H9 (cell line): ENCODE measurements at regions not wholly inside any gene's neighbourhood (a gene's known extent, or its start where the extent isn't known, plus 50 kb on each side); places are given as distances from the start of the nearest gene placed in this dataset.

Experiments used
- DNase-seq: peaks from one replicate; pipeline ENCODE4 v3.0.0-alpha.2; 2017
- H2AFZ ChIP-seq: one replicate; pipeline ENCODE4 v1.6.1; 2013; ENCODE audit warnings: mild to moderate bottlenecking, low read length, control low read depth, moderate library complexity
- H2AK5ac ChIP-seq: 2 replicates; pipeline ENCODE4 v1.6.1; 2013; ENCODE audit warnings: low read length, control low read depth, mixed read lengths; ENCODE audit not compliant: insufficient read length
- H2BK120ac ChIP-seq: one replicate; pipeline ENCODE4 v1.6.1; 2013; ENCODE audit warnings: low read depth, mild to moderate bottlenecking, low read length, control low read depth, inconsistent platforms; ENCODE audit not compliant: poor library complexity, severe bottlenecking
- H2BK12ac ChIP-seq: 2 replicates; pipeline ENCODE4 v1.6.1; 2013; ENCODE audit warnings: low read length, control low read depth, mixed read lengths, low read depth; ENCODE audit not compliant: insufficient read length
- H2BK15ac ChIP-seq: 2 replicates; pipeline ENCODE4 v1.6.1; 2013; ENCODE audit warnings: low read depth, low read length, control low read depth
- H2BK20ac ChIP-seq: one replicate; pipeline ENCODE4 v1.6.1; 2013; ENCODE audit warnings: low read depth, mild to moderate bottlenecking, low read length, control low read depth, inconsistent platforms; ENCODE audit not compliant: poor library complexity, severe bottlenecking
- H2BK5ac ChIP-seq: 2 replicates; pipeline ENCODE4 v1.6.1; 2013; ENCODE audit warnings: low read length, control low read depth, mixed read lengths; ENCODE audit not compliant: insufficient read length
- H3K14ac ChIP-seq: 2 replicates; pipeline ENCODE4 v1.6.1; 2013; ENCODE audit warnings: low read length, control low read depth; ENCODE audit not compliant: insufficient read depth
- H3K18ac ChIP-seq: 2 replicates; pipeline ENCODE4 v1.6.1; 2013; ENCODE audit warnings: low read depth, mild to moderate bottlenecking, mixed read lengths, low read length, control low read depth; ENCODE audit not compliant: insufficient read length
- H3K23ac ChIP-seq: 2 replicates; pipeline ENCODE4 v1.6.1; 2013; ENCODE audit warnings: low read length, control low read depth, mixed read lengths, low read depth; ENCODE audit not compliant: insufficient read length
- H3K23me2 ChIP-seq: 2 replicates; pipeline ENCODE4 v1.6.1; 2013; ENCODE audit warnings: low read depth, mild to moderate bottlenecking, mixed read lengths, low read length, control low read depth; ENCODE audit not compliant: insufficient read length, poor library complexity, severe bottlenecking
- H3K27ac ChIP-seq: 2 replicates; pipeline ENCODE4 v1.5.1; 2013; ENCODE audit warnings: low read length, control low read depth, mixed read lengths, low read depth; ENCODE audit not compliant: insufficient read length
- H3K27me3 ChIP-seq: 2 replicates; pipeline ENCODE4 v1.6.1; 2013; ENCODE audit warnings: low read length, control low read depth, inconsistent platforms; ENCODE audit not compliant: insufficient read depth
- H3K4ac ChIP-seq: 2 replicates; pipeline ENCODE4 v1.6.1; 2013; ENCODE audit warnings: low read depth, mild to moderate bottlenecking, control low read depth, inconsistent platforms, low read length, moderate library complexity
- H3K4me1 ChIP-seq: 2 replicates; pipeline ENCODE4 v1.6.1; 2013; ENCODE audit warnings: low read length, control low read depth, inconsistent platforms; ENCODE audit not compliant: insufficient read depth
- H3K4me2 ChIP-seq: 2 replicates; pipeline ENCODE4 v1.6.1; 2013; ENCODE audit warnings: low read length, control low read depth, mixed read lengths; ENCODE audit not compliant: insufficient read length, insufficient read depth
- H3K56ac ChIP-seq: 2 replicates; pipeline ENCODE4 v1.6.1; 2013; ENCODE audit warnings: low read depth, mild to moderate bottlenecking, mixed read lengths, low read length, control low read depth; ENCODE audit not compliant: insufficient read length
- H3K79me1 ChIP-seq: 2 replicates; pipeline ENCODE4 v1.6.1; 2013; ENCODE audit warnings: low read depth, mild to moderate bottlenecking, moderate library complexity, low read length, control low read depth, inconsistent platforms; ENCODE audit not compliant: insufficient read depth, poor library complexity, severe bottlenecking
- H3K79me2 ChIP-seq: 2 replicates; pipeline ENCODE4 v1.6.1; 2013; ENCODE audit warnings: low read length, control low read depth, inconsistent platforms; ENCODE audit not compliant: insufficient read depth
- H3K9ac ChIP-seq: 2 replicates; pipeline ENCODE4 v1.6.1; 2013; ENCODE audit warnings: low read length, control low read depth, mixed read lengths; ENCODE audit not compliant: insufficient read length; ENCODE audit errors: extremely low read depth
- H3K9me3 ChIP-seq: one replicate; pipeline ENCODE4 v1.6.1; 2013; ENCODE audit warnings: low read depth, low read length, inconsistent platforms; ENCODE audit not compliant: control insufficient read depth
- H3T11ph ChIP-seq: one replicate; pipeline ENCODE4 v1.6.1; 2013; ENCODE audit warnings: mild to moderate bottlenecking, low read length, control low read depth, inconsistent platforms
- H4K20me1 ChIP-seq: one replicate; pipeline ENCODE4 v1.6.1; 2013; ENCODE audit not compliant: control insufficient read depth, insufficient read length, insufficient read depth
- H4K5ac ChIP-seq: 2 replicates; pipeline ENCODE4 v1.6.1; 2013; ENCODE audit warnings: low read depth, mild to moderate bottlenecking, mixed read lengths, low read length, control low read depth; ENCODE audit not compliant: insufficient read length
- H4K8ac ChIP-seq: replicated peaks from 2 replicates; pipeline ENCODE4 v1.6.1; 2013; ENCODE audit warnings: low read length, control low read depth, mixed read lengths, low read depth; ENCODE audit not compliant: insufficient read length
- H4K91ac ChIP-seq: 2 replicates; pipeline ENCODE4 v1.6.1; 2013; ENCODE audit warnings: low read depth, mild to moderate bottlenecking, moderate library complexity, mixed read lengths, low read length, control low read depth; ENCODE audit not compliant: insufficient read length
- H3K27ac Mint-ChIP-seq, 3 experiments: 2 replicates in 2 of 3; 3 replicates in 1 of 3; pipeline ENCODE4 v1.8.0; 2020 to 2021; ENCODE audit warnings: mixed read lengths in 3 of 3, mild to moderate bottlenecking in 1 of 3, moderate library complexity in 1 of 3
- H3K27me3 Mint-ChIP-seq: 2 replicates; pipeline ENCODE4 v1.8.0; 2021; ENCODE audit warnings: low read depth, mild to moderate bottlenecking, moderate library complexity, mixed read lengths
- H3K36me3 Mint-ChIP-seq, 3 experiments: 2 replicates in 2 of 3; 3 replicates in 1 of 3; pipeline ENCODE4 v1.8.0; 2020 to 2021; ENCODE audit warnings: low read depth in 3 of 3, mixed read lengths in 3 of 3; ENCODE audit not compliant: insufficient read depth in 1 of 3
- H3K4me1 Mint-ChIP-seq, 2 experiments: 2 replicates each; pipeline ENCODE4 v1.8.0; 2020; ENCODE audit warnings: mixed read lengths in 2 of 2
- H3K4me3 Mint-ChIP-seq, 2 experiments: 2 replicates in 1 of 2; 3 replicates in 1 of 2; pipeline ENCODE4 v1.8.0; 2020 to 2021; ENCODE audit warnings: mild to moderate bottlenecking in 2 of 2, mixed read lengths in 2 of 2, moderate library complexity in 1 of 2
- H3K9me3 Mint-ChIP-seq, 2 experiments: 2 replicates in 1 of 2; 3 replicates in 1 of 2; pipeline ENCODE4 v1.8.0; 2020; ENCODE audit warnings: mild to moderate bottlenecking in 2 of 2, mixed read lengths in 2 of 2, moderate library complexity in 1 of 2
- CTCF ChIP-seq: fragments of 200-600 bp; sonication (generic); conservative IDR thresholded peaks from 3 replicates; pipeline ENCODE4 v1.8.0; 2021; ENCODE audit warnings: antibody characterized with exemption, mild to moderate bottlenecking
- WGBS: extraction: QIAGEN DNeasy Blood & Tissue Kit; methylation state at CpG from one replicate; pipeline ENCODE4 v1.1.7; 2013; ENCODE audit warnings: missing lambda C conversion rate, low lambda C conversion rate, mixed read lengths; ENCODE audit not compliant: insufficient read length; ENCODE audit errors: extremely low coverage; 5-methylcytosine and 5-hydroxymethylcytosine counted together

DNA sequence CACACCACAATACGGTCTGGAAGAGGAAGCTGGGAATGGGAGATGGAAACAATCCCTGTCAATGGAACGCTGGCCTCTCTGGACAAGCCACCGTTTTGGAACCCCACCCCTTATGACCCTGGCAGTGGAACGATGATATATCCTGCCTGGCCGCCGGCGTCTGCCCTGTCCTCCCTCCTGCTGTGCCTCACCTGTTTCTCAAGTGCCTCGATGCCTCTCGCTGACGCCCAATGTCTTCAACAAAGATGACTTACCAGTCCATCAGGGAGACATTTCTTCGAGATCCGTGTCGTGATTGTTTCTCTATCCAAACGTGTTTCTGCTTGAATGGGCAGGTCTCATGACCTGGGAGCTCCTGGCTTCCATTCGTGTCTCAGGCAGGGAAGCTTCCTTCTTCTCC is 476.5 kb downstream of the SPATA31A7 start:
- H3K4ac ChIP-seq: no peak overlapping the region
- peaks cover 20 to 31% (median 23%) of the 10 kb centered on the region in 3 experiments for H3K36me3 Mint-ChIP-seq
- no peak overlapping the region for H3K18ac ChIP-seq
- no peak overlapping the region for H3K9ac ChIP-seq
- H2BK120ac ChIP-seq: no peak overlapping the region
- peak; percentile 1 for DNase-seq
- WGBS: no CpG with 5 or more reads among the region's 15 CpGs
- no peak overlapping the region for H2AK5ac ChIP-seq
- no peak overlapping the region for H2BK20ac ChIP-seq
- H2AFZ ChIP-seq: no peak overlapping the region
- peaks cover 4% of the 10 kb centered on the region for H3K27me3 Mint-ChIP-seq
- H2BK5ac ChIP-seq: no peak overlapping the region
- H3K4me1 ChIP-seq: no peaks in the 10 kb centered on the region
- no peak overlapping the region for H4K91ac ChIP-seq
- no peak overlapping the region for H4K8ac ChIP-seq
- no peaks in the 10 kb centered on the region for H3K27me3 ChIP-seq
- no peak overlapping the region for H3T11ph ChIP-seq
- no peak overlapping the region for H3K56ac ChIP-seq
- peaks cover 62% of the 10 kb centered on the region for H3K9me3 ChIP-seq
- no peak overlapping the region for H4K5ac ChIP-seq
- H2BK12ac ChIP-seq: no peak overlapping the region
- H2BK15ac ChIP-seq: no peak overlapping the region
- no peak overlapping the region for H3K4me3 Mint-ChIP-seq
- H4K20me1 ChIP-seq: no peaks in the 10 kb centered on the region
- peaks cover 65% of the 10 kb centered on the region in 2 experiments for H3K9me3 Mint-ChIP-seq
- TF ChIP-seq CTCF: no peak
- no peak overlapping the region for H3K27ac Mint-ChIP-seq
- no peaks in the 10 kb centered on the region for H3K4me1 Mint-ChIP-seq
- no peaks in the 10 kb centered on the region for H3K79me2 ChIP-seq
- H3K27ac ChIP-seq: no peak overlapping the region
- no peaks in the 10 kb centered on the region for H3K79me1 ChIP-seq
- no peaks in the 10 kb centered on the region for H3K23me2 ChIP-seq
- H3K23ac ChIP-seq: no peak overlapping the region
- no peak overlapping the region for H3K14ac ChIP-seq
- H3K4me2 ChIP-seq: no peak overlapping the region
